NCI-H1417 treated with DMSO at 0.1 percent for 48 hours (cell line): ENCODE measurements at regions not wholly inside any gene's neighbourhood (a gene's known extent, or its start where the extent isn't known, plus 50 kb on each side); places are given as distances from the start of the nearest gene placed in this dataset.
"Not testable (repeated sequence)": the region's sequence is repeated elsewhere in the genome, so short reads cannot be mapped to it uniquely, and the experiment has no call there.

Source experiments
- DNase-seq: peaks from one replicate; lab custom pipeline; 2025; lab: John Stamatoyannopoulos, UW

DNA sequence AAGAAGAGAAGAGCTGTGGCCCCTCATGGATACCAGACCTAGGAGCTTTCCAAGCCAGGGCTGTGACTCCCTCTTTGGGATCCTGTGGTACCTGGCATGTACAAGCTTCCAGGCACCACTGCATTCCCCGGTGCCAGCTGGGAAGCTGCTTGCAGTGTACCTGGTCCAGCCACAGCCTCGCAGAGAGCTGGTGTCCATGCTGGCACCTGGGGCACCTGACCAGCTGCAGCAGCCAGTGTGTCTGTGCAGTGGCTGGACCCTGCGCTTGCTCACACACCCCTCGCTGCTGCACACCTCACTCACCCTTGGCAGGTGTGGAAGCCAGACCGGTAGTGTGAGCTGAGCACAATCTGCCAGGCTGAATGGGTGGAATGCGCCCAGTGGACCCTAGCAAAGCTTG is 190.9 kb upstream of the MAN1A1 start:
- no peak for DNase-seq

- DNase-seq, result no peak
Measured at GRCh38 chr6:119539066-119539746, 189.6 kb upstream of the MAN1A1 start.

GRCh38 chr6:119536666-119537065 is 187.1 kb upstream of the MAN1A1 start:
- DNase-seq, result no peak

- DNase-seq, result no peak
Measured at GRCh38 chr6:119535332-119535731, 185.8 kb upstream of the MAN1A1 start.

DNA sequence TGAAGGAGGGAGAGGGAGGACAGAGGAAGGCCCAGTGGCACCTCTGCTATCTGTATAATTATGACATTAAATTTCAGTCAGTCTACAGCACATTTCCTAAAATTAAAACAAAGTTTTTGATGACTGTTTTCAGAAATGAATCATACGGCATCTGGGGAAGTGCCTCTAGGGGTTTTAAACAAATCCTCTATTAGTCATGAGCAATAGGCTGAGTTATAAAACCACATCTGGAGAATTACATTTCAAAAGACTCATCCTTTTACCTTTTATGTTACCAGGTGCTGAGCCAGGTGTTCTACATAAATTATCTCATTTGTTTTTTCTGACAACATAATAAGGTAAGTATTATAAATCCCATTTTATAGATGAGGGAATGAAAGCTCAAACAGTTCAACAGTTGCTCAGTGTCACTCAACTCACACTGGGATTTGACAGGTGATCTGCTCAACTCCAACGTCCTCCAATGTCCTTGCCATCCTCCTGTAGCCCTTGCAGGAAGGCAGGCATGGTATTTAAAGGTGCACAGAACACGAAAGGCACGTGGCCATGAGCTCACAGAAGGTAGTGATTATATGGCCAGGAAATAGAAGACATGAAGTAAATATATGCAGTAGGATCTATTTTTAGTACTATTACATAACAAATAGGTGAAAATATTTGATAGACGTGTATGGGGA is 184.2 kb upstream of the MAN1A1 start:
- no peak for DNase-seq

GRCh38 chr6:119527231-119527578 is 177.6 kb upstream of the MAN1A1 start:
- DNase-seq, result no peak

DNA sequence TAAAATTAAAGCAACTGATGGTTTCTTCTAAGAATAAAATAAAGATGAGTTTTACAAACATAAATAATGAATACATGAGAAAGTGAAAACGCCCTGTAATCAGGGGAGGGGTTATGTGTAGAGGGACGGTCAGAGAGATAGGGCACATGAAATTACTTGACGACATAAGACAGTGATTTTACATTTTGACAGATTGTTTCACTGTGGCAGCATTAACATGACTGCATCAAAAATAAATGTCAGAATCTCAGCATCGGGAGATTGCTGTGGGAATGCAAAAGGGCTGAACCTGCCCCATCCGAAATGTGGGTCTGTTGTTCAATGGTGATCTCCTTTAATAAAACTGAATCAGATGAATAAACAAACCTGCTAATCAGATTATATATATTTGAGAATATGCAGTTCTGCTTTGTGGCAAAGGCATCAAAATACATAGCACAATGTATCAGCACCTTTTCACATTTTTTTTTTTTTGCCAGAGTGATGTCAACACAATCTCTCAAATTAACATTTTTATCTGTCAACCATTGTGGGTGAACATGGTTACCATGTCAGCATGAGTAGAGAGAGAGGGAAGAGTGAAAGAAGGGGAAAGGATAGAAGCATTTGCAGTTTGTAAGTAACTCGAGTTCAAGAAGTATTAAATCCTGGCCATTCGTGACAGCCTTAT is 177.1 kb upstream of the MAN1A1 start:
- DNase-seq, result no peak

GRCh38 chr6:119524410-119524809 is 174.8 kb upstream of the MAN1A1 start:
- no peak for DNase-seq

DNA sequence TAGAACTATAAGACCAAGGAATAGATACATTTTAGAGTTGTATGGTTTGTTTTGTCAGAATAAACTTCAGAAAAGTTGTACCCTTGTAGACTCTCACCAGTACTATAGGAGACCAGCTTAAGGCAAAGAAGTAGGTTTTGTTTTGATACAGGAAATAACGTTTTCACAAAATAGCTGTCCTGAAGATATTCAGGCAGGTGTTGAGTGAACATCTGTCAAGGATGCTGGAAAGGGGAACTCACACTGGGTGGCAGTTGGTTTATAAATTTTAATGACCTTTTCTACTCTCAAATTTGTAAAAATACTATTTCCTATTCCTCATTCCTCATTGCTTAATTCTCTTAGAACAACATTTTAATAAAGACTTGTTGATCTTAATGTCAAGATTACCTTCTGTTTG is 174.0 kb upstream of the MAN1A1 start:
- DNase-seq, result no peak

DNA sequence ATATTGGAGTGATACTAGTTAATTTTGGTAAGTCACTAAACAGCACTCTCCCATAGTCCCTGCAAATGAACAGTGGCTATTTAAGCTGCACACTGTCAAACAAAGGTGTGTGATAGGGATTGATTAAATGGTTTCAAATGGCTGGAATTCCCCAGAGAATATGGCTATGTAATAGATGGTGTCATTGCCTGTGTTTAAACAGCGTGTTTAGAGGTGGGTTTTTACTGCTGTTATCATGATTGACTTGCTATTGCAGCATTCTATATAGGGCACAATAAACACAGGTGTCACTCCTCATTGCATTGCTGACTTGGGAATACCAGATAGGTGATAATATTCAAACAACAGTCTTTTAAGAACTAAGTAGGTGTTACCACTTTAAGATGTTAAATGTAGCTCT is 171.7 kb upstream of the MAN1A1 start:
- DNase-seq, result no peak

- DNase-seq, result no peak
Measured at GRCh38 chr6:119517428-119517827, 167.9 kb upstream of the MAN1A1 start.

DNA sequence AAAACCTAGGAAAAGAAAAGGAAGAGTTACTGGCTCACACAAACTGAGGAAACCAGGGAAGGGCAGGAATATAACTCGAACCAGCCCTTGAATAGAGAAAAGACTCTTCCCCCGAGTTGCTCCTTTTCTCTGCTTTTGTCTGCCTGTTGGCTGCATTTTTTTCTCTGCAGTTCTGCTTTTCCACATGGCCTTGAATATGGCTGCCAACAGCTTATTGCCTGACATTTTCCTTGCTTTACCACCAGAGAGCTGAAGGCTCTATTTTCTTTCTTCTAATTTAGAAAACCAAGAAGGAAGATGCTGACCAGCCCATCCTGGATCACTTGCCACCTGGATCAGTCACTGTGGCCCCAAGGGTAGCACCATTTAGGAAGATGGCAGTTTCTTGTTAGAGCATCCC is 164.8 kb upstream of the MAN1A1 start:
- no peak for DNase-seq

DNA sequence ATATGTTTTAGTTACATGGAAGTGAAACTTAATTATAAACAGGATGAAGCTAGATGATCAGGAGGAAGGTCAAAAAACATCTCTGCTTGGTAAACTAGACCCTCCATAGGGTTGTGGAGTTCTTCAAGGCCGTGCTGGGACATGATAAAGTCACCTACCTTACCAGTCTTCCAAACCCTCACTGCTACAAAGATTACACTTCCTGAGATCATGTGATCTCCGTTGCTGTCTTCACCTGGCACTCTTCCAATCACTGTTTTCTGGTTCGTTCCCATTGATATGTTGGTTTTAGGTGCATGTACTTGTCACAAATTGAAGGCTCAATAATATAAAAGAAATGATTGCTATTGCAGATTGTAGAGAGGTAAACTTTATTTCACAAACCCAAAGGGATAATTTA is 161.5 kb upstream of the MAN1A1 start:
- DNase-seq, result no peak

DNA sequence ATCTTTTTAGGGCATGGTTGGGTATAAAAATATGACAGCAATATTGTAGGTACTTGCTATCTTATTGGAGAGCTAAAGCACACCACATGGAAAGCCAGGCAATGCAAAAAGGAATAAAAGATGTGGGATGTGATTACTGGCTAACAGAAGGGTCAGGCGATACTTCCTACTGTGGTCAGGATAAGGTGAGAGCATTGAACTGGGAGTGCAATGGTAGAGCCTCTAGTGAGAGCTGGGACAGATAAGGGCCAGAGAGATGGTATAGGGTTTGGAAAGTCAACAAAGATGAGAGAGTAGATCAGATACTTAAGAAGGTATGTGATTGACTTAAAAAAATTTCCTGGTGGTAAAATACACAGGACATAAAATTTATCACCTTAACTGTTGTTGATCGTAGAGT is 160.7 kb upstream of the MAN1A1 start:
- no peak for DNase-seq

DNA sequence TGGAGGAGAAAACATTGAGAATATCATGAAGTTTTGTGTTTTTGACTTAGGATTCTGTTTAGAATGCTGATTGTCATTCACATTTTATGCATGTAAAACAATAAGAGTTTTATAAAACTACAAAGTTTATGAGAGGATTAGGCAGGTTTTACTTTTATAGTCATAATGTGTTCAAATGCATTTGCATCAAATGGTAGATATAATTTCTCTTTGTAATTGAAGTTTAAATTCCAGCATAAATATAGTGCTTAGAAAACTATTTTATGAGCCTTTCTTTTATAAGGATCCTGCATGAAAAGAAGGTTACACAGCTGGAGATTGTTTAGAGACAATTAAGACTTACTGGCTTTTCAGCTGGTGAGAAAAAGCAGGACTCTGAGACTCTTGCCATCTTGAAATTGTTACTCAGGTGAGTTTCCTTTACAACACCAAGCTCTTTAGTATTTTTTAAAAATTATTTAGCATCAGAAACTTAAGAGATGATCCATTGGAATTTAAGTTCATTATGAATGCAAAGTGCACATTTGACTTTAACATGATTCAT is 157.1 kb upstream of the MAN1A1 start:
- DNase-seq, result no peak

GRCh38 chr6:119501798-119502483 is 152.4 kb upstream of the MAN1A1 start:
- DNase-seq, result no peak

DNA sequence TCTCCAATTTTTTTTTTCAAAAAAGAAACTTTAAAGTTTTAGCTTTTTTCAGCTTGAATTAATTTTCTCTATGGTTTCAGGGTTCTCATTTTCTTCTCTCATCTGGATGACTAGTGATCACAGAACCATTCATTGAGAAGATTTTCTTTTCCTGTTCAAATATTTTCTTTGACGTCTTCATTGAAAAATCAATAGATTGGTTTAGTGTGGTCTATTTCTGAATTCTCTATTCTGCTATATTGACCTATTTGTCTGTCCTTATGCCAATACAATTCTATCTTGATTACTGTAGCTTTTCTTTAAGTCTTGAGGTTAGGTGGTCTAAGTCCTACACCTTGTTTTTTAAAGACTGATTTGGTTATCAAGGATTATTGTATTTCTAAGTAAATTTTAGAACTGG is 150.2 kb upstream of the MAN1A1 start:
- no peak for DNase-seq

- no peak for DNase-seq
Measured at GRCh38 chr6:119497988-119498727, 148.6 kb upstream of the MAN1A1 start.

DNA sequence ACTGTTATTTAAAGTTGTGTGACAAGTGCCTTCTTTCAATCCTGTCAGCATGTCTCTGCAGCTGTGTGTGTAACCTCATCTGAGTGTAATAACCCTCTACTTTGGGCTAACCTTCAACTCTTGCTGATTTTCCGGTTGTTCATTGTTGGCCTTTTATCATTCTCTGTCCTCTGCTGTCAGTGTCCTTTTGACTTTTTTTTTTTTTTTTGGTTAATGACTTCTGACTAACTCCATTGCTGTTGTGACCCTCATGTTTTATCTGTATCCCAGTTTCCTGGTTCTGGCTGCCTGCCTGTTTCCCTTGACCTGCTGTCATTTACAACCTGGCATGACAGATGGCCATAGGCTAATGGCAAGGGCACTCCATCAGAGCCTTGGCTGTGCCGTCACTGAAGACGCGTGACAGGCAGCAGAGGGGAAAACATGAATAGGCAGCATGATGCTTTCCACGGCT is 145.7 kb upstream of the MAN1A1 start:
- DNase-seq, result no peak

- no peak for DNase-seq
Measured at GRCh38 chr6:119493980-119494379, 144.4 kb upstream of the MAN1A1 start.

GRCh38 chr6:119491112-119491511 is 141.6 kb upstream of the MAN1A1 start:
- DNase-seq, result not testable (repeated sequence)

- DNase-seq, result not testable (repeated sequence)
Measured at GRCh38 chr6:119490050-119490449, 140.5 kb upstream of the MAN1A1 start.
